ENCODE measurements at regions not wholly inside any gene's neighbourhood (a gene's known extent, or its start where the extent isn't known, plus 50 kb on each side); places are given as distances from the start of the nearest gene placed in this dataset.
A peak's percentile ranks its signal among the peaks of the same experiment; 100 is the strongest.

GRCh38 chr7:41792120-41792519, 89.2 kb upstream of the INHBA start:
- peak; percentile 52 for DNase-seq

- no peak for DNase-seq
These were observed 85.7 kb upstream of the INHBA start for GRCh38 chr7:41788556-41788955.

GRCh38 chr7:41787651-41788350, 84.9 kb upstream of the INHBA start:
- DNase-seq: no peak

DNA sequence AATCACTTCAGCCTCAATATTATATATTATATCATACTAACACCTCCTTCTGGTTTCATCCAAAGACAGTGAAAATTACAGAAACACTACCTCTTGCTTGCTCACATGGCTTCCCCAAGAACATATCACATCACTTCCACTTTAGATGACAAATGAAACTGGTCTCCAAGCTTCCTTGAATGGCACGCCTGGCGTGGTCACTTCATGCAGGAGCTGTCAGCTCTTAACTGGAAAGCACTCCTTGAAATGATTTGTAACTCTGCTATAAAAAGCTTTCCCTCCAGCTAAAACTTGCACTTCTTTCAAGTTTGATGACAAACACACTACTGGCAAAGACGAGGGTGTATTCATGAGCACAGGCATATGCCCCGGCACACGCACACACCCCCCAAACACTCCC, 84.1 kb upstream of the INHBA start:
- DNase-seq: no peak

- no peak for DNase-seq
These were observed 83.5 kb upstream of the INHBA start for GRCh38 chr7:41786404-41786803.

GRCh38 chr7:41785840-41786239, 83.0 kb upstream of the INHBA start:
- no peak for DNase-seq

DNA sequence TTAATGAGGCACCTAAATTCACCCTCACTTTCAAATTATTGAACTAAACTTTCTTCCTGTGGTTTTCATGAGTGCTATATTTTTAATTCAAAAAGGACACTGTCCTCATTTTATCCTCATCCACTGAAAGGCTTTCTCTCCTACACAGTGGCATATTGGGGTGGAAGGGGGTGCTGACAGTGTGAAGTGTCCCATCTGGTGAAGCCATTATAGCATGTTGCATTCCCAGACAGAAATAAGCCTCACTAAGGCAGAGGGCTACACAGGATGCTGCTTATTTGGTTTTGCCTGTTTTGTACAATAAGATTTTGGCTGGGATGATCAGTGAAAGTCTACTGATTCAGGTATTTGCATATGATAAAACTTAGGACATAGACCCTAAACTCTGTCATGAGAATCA, 82.4 kb upstream of the INHBA start:
- no peak for DNase-seq

DNA sequence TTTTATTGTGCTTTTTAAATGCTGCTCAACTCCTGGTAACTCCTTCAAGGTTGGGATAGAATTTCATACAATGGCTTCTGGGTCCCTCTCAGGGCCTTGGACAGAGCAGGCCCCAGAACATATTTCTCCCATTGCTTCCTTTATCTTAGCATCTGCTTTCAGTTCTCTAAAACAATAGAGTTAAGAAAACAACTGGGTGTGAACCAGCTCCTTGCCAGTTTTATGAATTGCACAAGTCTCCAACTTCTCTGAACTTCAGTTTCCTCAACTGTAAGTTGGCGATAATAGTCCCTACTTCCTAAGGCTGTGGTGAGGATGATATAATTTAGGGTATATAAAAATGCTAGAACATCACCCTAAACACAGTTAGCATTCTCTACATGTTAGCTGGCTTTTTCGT, 77.0 kb upstream of the INHBA start:
- no peak for DNase-seq

- peak; percentile 83 for DNase-seq
These were observed 75.2 kb upstream of the INHBA start for GRCh38 chr7:41777894-41778596.

DNA sequence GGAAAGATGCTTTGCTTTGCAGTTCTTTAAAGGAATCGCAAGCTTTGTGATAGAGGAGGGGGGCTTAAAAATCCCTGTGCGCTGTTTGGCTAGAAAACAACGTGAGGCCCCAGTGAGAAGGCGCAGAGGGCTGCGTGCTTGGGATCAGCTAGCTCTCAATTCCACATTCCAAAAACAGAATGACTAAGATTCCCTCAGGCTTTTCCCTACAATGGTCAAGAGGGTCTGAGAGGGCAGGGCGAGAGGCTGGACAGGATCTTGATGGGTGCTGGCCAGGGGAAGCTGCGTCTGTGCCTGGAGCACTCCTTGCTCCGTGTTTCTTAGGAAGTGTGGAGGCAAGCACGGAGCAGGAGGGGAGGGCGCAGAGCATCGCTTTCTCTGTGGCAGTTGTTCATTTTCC, 72.1 kb upstream of the INHBA start:
- DNase-seq: no peak

DNA sequence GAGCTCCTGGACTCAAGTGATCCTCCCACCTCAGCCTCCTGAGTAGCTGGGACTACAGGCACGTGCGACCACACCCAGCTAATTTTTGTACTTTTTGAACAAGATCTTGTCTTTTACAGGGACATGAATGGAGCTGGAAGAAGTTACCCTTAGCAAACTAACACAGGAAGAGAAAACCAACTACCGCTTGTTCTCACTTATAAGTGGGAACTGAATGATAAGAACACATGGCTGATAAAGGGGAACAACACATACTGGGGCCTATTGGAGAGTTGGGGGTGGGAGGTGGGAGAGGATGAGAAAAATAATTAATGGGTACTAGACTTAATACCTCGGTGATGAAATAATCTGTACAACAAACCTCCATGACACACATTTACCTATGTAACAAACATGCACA, 70.9 kb upstream of the INHBA start:
- DNase-seq: no peak

DNA sequence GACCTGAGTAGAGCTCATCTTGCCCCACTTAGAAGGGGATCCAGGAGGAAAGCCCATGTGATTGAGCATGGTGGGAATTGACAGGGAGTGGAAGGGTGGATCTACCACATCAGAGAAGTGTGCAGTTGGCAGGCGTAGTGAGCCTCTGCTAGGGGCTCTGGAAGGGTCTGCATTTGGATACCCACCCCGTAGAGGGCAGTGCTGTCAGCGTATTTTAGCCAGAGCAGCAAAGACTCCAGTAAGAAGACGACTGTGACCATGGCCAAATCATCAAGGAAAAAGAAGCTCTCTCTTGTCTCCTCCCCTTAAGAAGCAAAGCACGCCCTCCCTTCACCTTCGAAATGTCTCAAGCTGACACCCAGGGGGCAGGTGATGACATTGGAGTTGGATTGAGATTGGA, 68.8 kb upstream of the INHBA start:
- DNase-seq: no peak

DNA sequence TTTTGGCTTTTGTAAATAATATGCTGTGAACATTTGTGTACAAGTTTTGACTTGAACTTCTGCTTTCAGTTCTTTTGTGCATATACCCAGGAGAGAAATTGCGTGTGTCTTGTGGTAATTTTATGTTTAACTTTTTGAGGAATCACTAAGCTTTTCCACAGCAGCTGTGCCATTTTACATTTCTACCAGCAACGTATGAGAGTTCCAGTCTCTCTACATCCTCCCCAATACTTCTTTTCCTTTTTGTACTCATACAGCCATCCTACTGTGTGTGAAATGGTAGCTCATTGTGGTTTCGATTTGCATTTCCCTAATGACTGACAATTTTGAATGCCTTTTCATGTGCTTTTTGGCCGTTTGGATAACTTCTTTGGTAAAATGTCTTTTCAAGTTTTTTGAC, 66.3 kb upstream of the INHBA start:
- DNase-seq: no peak

GRCh38 chr7:41763626-41764025, 60.7 kb upstream of the INHBA start:
- no peak for DNase-seq

DNA sequence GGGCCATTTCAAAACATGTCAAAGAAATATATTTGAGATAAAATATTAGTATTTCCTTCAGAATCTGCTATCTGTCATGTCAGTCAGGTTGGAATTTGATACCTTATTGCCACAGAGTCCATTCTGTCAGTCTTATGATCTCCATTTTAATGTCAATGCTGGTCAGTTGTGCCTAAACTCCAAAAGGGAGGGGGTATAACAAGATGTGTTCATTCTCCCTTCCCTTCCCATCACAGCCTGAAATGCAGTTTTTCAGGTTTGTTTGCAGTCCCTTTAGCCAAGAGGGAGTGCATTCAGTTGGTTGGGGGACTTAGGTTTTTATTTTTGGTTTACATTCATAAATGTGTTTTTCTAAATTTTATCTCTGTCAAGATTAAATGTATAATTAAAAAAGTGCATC, 59.8 kb upstream of the INHBA start:
- DNase-seq: no peak

DNA sequence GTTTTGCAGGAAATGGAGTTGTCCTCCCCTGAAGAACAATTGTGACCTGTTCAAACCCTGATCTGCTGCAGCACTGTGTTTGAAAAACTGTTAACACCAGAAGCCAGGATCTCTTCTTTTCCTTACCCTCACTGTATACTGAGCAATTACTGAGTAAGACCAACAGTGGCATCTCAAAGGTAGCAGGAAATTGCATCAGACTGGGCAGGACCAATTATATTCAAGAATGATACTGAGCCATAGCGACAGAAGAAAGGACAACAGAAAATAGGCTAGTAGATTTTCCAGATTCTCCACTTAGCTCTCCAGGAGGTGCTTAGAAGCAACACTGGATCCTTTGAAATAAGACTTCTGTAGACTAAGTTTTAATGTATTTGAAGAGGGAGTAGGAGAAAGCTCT, 57.4 kb upstream of the INHBA start:
- peak; percentile 47 for DNase-seq

DNA sequence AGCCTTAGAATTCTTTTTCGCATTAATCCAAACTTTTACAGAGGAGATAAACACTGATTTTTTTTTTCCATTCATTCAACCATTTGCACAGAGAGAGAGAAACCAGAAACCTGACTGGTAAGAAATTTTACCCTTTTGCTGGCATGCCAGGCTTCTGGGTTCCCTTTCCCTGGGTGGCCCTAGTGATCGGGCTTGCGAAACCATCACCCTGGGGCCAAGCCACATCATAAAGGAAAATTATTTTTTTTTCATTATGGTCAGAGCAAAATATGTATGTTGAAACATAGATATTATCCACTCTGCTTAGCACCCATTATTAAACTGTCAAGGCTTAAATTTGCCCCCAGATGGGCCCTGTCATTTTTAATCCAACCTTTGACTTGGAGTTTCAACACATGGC, 55.4 kb upstream of the INHBA start:
- no peak for DNase-seq

DNA sequence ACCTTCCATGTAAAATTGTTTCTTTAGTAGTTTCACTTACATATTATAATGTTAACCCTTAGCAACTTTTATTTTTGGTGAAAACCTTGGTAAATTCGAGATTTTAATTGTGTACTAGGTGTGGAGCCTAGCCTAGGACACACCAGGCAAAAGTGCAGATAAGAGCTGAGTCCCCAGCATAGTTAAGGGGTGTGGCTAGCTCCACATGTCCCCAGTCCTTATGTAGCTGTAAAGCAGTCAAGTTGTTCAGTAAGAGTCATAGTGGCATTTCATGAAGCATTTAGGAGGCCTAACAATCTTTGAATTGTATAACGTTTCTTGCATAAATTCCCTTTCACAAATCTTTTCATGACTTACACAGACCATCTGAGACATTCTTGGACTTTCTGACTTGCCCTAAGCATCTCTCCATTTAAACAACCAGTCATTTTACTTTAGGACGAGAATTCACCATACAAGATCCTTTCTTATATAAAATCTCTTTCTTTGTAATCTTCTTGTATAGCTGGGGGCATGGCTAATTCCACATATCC, 53.8 kb upstream of the INHBA start:
- DNase-seq: no peak

DNA sequence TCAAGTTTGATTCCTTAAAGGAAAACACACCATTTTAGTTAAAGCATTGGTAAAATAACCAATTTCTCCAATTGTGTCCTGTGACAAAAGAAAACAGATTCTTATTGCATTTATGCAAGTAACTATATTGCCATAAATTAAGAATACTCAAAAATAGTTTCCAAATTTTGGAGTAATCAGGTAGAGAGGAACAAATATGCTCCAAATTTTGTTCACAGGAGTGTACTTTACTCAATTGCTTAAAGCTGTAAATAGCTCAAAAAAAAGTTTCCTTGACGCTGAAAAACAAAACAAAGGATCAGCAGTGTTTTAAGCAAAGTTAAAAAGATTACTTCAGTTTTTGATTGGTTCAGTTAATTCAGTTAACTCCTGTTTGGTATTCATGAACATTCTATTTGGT, 52.2 kb upstream of the INHBA start:
- no peak for DNase-seq

- DNase-seq: peak; percentile 28
These were observed 51.2 kb upstream of the INHBA start for GRCh38 chr7:41754046-41754445.
